H1 (cell line): ENCODE measurements at regions not wholly inside any gene's neighbourhood (a gene's known extent, or its start where the extent isn't known, plus 50 kb on each side); places are given as distances from the start of the nearest gene placed in this dataset.

Source experiments
- CTCF ChIA-PET: fragments of 300-600 bp; sonication (Branson Sonifier 250); formaldehyde crosslinking; loops from one replicate; lab custom pipeline; 2021; ENCODE audit not compliant: partially characterized antibody; lab: Charles Lee
- POLR2A ChIA-PET: fragments of 300-600 bp; sonication (Branson Sonifier 250); formaldehyde crosslinking; loops from one replicate; lab custom pipeline; 2021; ENCODE audit warnings: inconsistent platforms; ENCODE audit not compliant: partially characterized antibody; lab: Charles Lee
- DNase-seq, 2 experiments: peaks; one replicate each; pipeline versions ENCODE4 v3.0.0 to v3.0.0-alpha.2; 2010 to 2022; ENCODE audit warnings: low spot score in 2 of 2, low read depth in 1 of 2, mixed read lengths in 1 of 2
- FAIRE-seq: peaks from 2 replicates; lab custom pipeline; 2011; peaks lifted over from hg19 to GRCh38; lab: Jason Lieb, UNC
- H2AFZ ChIP-seq: 2 replicates; pipeline ENCODE4 v1.8.1; 2012; ENCODE audit warnings: low read length, inconsistent platforms
- H2AK5ac ChIP-seq: 2 replicates; pipeline ENCODE4 v1.6.1; 2013; ENCODE audit warnings: low read depth, low read length
- H2BK120ac ChIP-seq: replicated peaks from 2 replicates; pipeline ENCODE3; 2013; ENCODE audit warnings: low read depth, low read length, inconsistent platforms
- H2BK12ac ChIP-seq: 2 replicates; pipeline ENCODE4 v1.6.1; 2013; ENCODE audit warnings: low read depth, low read length
- H2BK15ac ChIP-seq: 2 replicates; pipeline ENCODE4 v1.6.1; 2013; ENCODE audit warnings: low read length
- H2BK20ac ChIP-seq: 2 replicates; pipeline ENCODE4 v1.6.1; 2013; ENCODE audit warnings: low read length
- H2BK5ac ChIP-seq: 2 replicates; pipeline ENCODE4 v1.6.1; 2013; ENCODE audit warnings: low read depth, low read length
- H3K14ac ChIP-seq: 2 replicates; pipeline ENCODE4 v1.6.1; 2013; ENCODE audit warnings: inconsistent platforms; ENCODE audit not compliant: insufficient read length
- H3K18ac ChIP-seq: 2 replicates; pipeline ENCODE4 v1.6.1; 2013; ENCODE audit warnings: low read length; ENCODE audit errors: extremely low read depth
- H3K23ac ChIP-seq: 2 replicates; pipeline ENCODE4 v1.6.1; 2013; ENCODE audit warnings: inconsistent platforms; ENCODE audit not compliant: insufficient read length
- H3K23me2 ChIP-seq: 2 replicates; pipeline ENCODE4 v1.6.1; 2013; ENCODE audit warnings: low read depth, low read length
- H3K27ac ChIP-seq: 2 replicates; pipeline ENCODE4 v1.6.1; 2011; ENCODE audit warnings: low read depth, low read length, inconsistent platforms
- H3K27me3 ChIP-seq, 4 experiments: replicated peaks in 1 of 4; 1 replicate in 1 of 4; 2 replicates in 3 of 4; pipeline versions ENCODE4 v1.6.1 to v1.8.1; 2011 to 2013; ENCODE audit warnings: low read length in 3 of 4, mild to moderate bottlenecking in 3 of 4, inconsistent platforms in 2 of 4, mixed read lengths in 2 of 4, moderate library complexity in 1 of 4; ENCODE audit not compliant: control insufficient read depth in 3 of 4, insufficient read depth in 3 of 4; ENCODE audit errors: extremely low read depth in 1 of 4
- H3K36me3 ChIP-seq, 4 experiments: 2 replicates each; pipeline versions ENCODE4 v1.6.1 to v1.8.1; 2011 to 2013; ENCODE audit warnings: mild to moderate bottlenecking in 4 of 4, low read length in 3 of 4, moderate library complexity in 2 of 4, control low read depth in 1 of 4, inconsistent platforms in 1 of 4; ENCODE audit not compliant: insufficient read depth in 4 of 4, control insufficient read depth in 2 of 4
- H3K4ac ChIP-seq: replicated peaks from 2 replicates; pipeline ENCODE3; 2013; ENCODE audit warnings: low read length, low read depth, mixed read lengths, inconsistent platforms; ENCODE audit not compliant: insufficient read length
- H3K4me1 ChIP-seq, 4 experiments: replicated peaks in 1 of 4; 1 replicate in 1 of 4; 2 replicates in 3 of 4; pipeline versions ENCODE4 v1.6.1 to v1.8.1; 2011 to 2013; ENCODE audit warnings: low read length in 3 of 4, inconsistent platforms in 2 of 4, mixed read lengths in 1 of 4; ENCODE audit not compliant: insufficient read depth in 4 of 4, control insufficient read depth in 3 of 4
- H3K4me2 ChIP-seq, 2 experiments: 2 replicates each; pipeline versions ENCODE4 v1.6.1 to v1.8.1; 2011 to 2013; ENCODE audit warnings: low read depth in 2 of 2, low read length in 2 of 2, control low read depth in 1 of 2, inconsistent platforms in 1 of 2, mild to moderate bottlenecking in 1 of 2; ENCODE audit not compliant: insufficient read depth in 1 of 2
- H3K4me3 ChIP-seq, 4 experiments: fragments of 200-600, 300-600 bp in 1 of 4; sonication (generic), shearing (Covaris generic), sonication (Bioruptor Twin) in 1 of 4; 2 replicates each; pipeline versions ENCODE4 v1.5.1 to v1.8.1; 2011 to 2016; ENCODE audit warnings: low read length in 4 of 4, low read depth in 3 of 4, control low read depth in 2 of 4, inconsistent platforms in 2 of 4, mild to moderate bottlenecking in 2 of 4, mixed read lengths in 1 of 4, moderate library complexity in 1 of 4; ENCODE audit not compliant: insufficient read depth in 2 of 4; ENCODE audit errors: extremely low read depth in 1 of 4
- H3K56ac ChIP-seq: replicated peaks from 2 replicates; pipeline ENCODE3; 2013; ENCODE audit warnings: low read depth, mild to moderate bottlenecking, mixed read lengths, low read length, inconsistent platforms; ENCODE audit not compliant: insufficient read length
- H3K79me1 ChIP-seq: 2 replicates; pipeline ENCODE4 v1.6.1; 2013; ENCODE audit warnings: low read depth, low read length, control low read depth
- H3K79me2 ChIP-seq, 2 experiments: 2 replicates each; pipeline versions ENCODE4 v1.6.1 to v1.8.1; 2012 to 2013; ENCODE audit warnings: low read length in 2 of 2, mild to moderate bottlenecking in 2 of 2, inconsistent platforms in 1 of 2; ENCODE audit not compliant: insufficient read depth in 2 of 2, control insufficient read depth in 1 of 2
- H3K9ac ChIP-seq, 4 experiments: replicated peaks in 1 of 4; 1 replicate in 1 of 4; 2 replicates in 3 of 4; pipeline versions ENCODE4 v1.6.1 to v1.8.1; 2011 to 2013; ENCODE audit warnings: low read depth in 3 of 4, low read length in 3 of 4, control low read depth in 2 of 4, mild to moderate bottlenecking in 2 of 4, moderate library complexity in 2 of 4, inconsistent platforms in 1 of 4; ENCODE audit errors: extremely low read depth in 1 of 4
- H3K9me3 ChIP-seq, 2 experiments: 2 replicates each; pipeline versions ENCODE4 v1.6.1 to v1.8.1; 2012 to 2013; ENCODE audit warnings: mild to moderate bottlenecking in 2 of 2, moderate library complexity in 2 of 2, control low read depth in 1 of 2, inconsistent platforms in 1 of 2, low read depth in 1 of 2, low read length in 1 of 2, mixed read lengths in 1 of 2; ENCODE audit not compliant: insufficient read depth in 2 of 2
- H4K20me1 ChIP-seq, 2 experiments: replicated peaks in 1 of 2; 2 replicates each; pipeline versions ENCODE3 to v1.8.1; 2011 to 2013; ENCODE audit warnings: inconsistent platforms in 2 of 2, low read length in 2 of 2, mild to moderate bottlenecking in 1 of 2; ENCODE audit not compliant: insufficient read depth in 2 of 2, control insufficient read depth in 1 of 2
- H4K5ac ChIP-seq: 2 replicates; pipeline ENCODE4 v1.6.1; 2013; ENCODE audit warnings: low read length, low read depth, mixed read lengths, inconsistent platforms; ENCODE audit not compliant: insufficient read length
- H4K8ac ChIP-seq: 2 replicates; pipeline ENCODE4 v1.8.0; 2013; ENCODE audit warnings: mild to moderate bottlenecking, moderate library complexity, low read length, inconsistent platforms; ENCODE audit not compliant: insufficient read depth; ENCODE audit errors: extremely low read depth
- H4K91ac ChIP-seq: replicated peaks from 2 replicates; pipeline ENCODE3; 2013; ENCODE audit warnings: low read length, mixed read lengths, inconsistent platforms; ENCODE audit not compliant: insufficient read length
- BRCA1 ChIP-seq: IDR thresholded peaks from 2 replicates; pipeline ENCODE4 v1.6.1; 2012; ENCODE audit warnings: low read depth, low read length, improper control_type of control experiment
- CBX5 ChIP-seq: fragments of 300-800, 300-1000 bp; sonication (generic); IDR thresholded peaks from 2 replicates; pipeline ENCODE4 v1.7.1; 2016; ENCODE audit warnings: antibody characterized with exemption, low read length, low read depth
- EP300 ChIP-seq, 2 experiments: IDR thresholded peaks; 1 replicate in 1 of 2; 2 replicates in 1 of 2; pipeline ENCODE4 v1.6.1; 2011 to 2012; ENCODE audit warnings: low read depth in 2 of 2, low read length in 2 of 2, mild to moderate bottlenecking in 2 of 2, borderline replicate concordance in 1 of 2, inconsistent platforms in 1 of 2, moderate library complexity in 1 of 2
- HDAC2 ChIP-seq, 2 experiments: fragments of 300-600 bp in 1 of 2; sonication (generic) in 1 of 2; IDR thresholded peaks; 2 replicates each; pipeline ENCODE4 v1.6.1; 2011 to 2012; ENCODE audit warnings: low read depth in 2 of 2, low read length in 2 of 2, mild to moderate bottlenecking in 2 of 2, moderate library complexity in 2 of 2, borderline replicate concordance in 1 of 2, inconsistent platforms in 1 of 2
- JUN ChIP-seq: IDR thresholded peaks from 2 replicates; pipeline ENCODE4 v1.6.1; 2011; ENCODE audit warnings: low read depth, mild to moderate bottlenecking, improper control_type of control experiment, low read length
- RNF2 ChIP-seq: fragments of 200-900, 300-1000 bp; sonication (generic); IDR thresholded peaks from 2 replicates; pipeline ENCODE4 v1.7.1; 2016; ENCODE audit warnings: borderline replicate concordance, low read depth, mild to moderate bottlenecking, antibody characterized with exemption, low read length; ENCODE audit not compliant: poor library complexity, severe bottlenecking; ENCODE audit errors: missing control alignments
- SAP30 ChIP-seq: fragments of 300-600 bp; sonication (generic); IDR thresholded peaks from 2 replicates; pipeline ENCODE4 v1.7.1; 2012; ENCODE audit warnings: low read length, moderate library complexity, mild to moderate bottlenecking, inconsistent platforms; ENCODE audit not compliant: insufficient read depth, insufficient replicate concordance
- SRF ChIP-seq: IDR thresholded peaks from 2 replicates; pipeline ENCODE4 v1.6.1; 2011; ENCODE audit warnings: mild to moderate bottlenecking, low read depth, low read length, moderate library complexity
- TBP ChIP-seq: IDR thresholded peaks from 2 replicates; pipeline ENCODE4 v1.6.1; 2011; ENCODE audit warnings: low read depth, low read length, improper control_type of control experiment
- WGBS, 2 experiments: shearing (Covaris generic) in 1 of 2; methylation state at CpG; one replicate each; pipeline versions ENCODE4 v1.1.6 to v1.1.7; 2013 to 2015; ENCODE audit warnings: low lambda C conversion rate in 2 of 2, mixed read lengths in 2 of 2, inconsistent platforms in 1 of 2, low coverage in 1 of 2, missing lambda C conversion rate in 1 of 2; ENCODE audit not compliant: insufficient replicate concordance in 2 of 2, insufficient coverage in 1 of 2, insufficient read length in 1 of 2; ENCODE audit errors: extremely low coverage in 1 of 2, missing lambda C conversion rate in 1 of 2; 5-methylcytosine and 5-hydroxymethylcytosine counted together
- TF ChIP-seq, protein P1 (sequence below): IDR thresholded peaks from 2 replicates; pipeline ENCODE4 v1.6.1; 2012; ENCODE audit warnings: inconsistent platforms

DNA sequence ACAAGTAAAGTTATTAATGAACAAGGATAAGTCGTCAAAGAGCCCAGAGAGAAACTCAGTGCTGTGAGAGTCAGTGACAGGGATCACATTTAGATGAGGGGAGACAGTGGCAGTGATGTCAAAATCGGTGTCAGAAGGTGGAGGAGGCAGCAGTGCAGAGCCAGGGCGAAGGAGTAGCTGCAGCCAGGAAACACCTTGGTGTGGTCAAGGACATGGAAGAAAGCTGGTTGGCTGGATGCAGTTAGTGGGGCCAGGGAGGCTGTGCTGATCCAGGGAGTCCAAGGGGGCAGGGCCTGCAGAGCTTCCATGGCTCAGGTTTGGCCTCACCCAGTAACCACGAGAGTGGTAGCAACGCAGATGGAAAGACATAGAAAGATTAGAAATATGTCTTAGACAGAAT, 50.7 kb upstream of the ADORA2B start:
- CTCF ChIA-PET, result interaction anchor here (1.6 kb wide), 1 partner anchor 10 kb away, joined by 3 read pairs; no protein-coding TSS in a partner anchor
- no peak for FAIRE-seq
- no peak overlapping the region for H2BK5ac ChIP-seq

More for the DNA sequence above, 50.7 kb upstream of the ADORA2B start:
- POLR2A ChIA-PET, result no interaction called here
- H4K91ac ChIP-seq, result no peak overlapping the region
- DNase-seq, result no peak
- H3K56ac ChIP-seq, result no peak overlapping the region
- no peak overlapping the region for H2BK120ac ChIP-seq
- no peak overlapping the region for H4K5ac ChIP-seq
- H2BK12ac ChIP-seq, result no peak overlapping the region
- H3K36me3 ChIP-seq, result no peaks in the 10 kb centered on the region
- H4K8ac ChIP-seq, result no peak overlapping the region
- H2BK20ac ChIP-seq, result no peak overlapping the region
- no peak for TF ChIP-seq JUN
- TF ChIP-seq CBX5, result no peak
- TF ChIP-seq BRCA1, result no peak
- no peak for TF ChIP-seq SAP30
- TF ChIP-seq HDAC2 (IDR thresholded peaks at IDR 0.05; ENCODE audit: borderline replicate concordance in 1 of 2, low read depth in 2 of 2, low read length in 2 of 2), result no peak
- TF ChIP-seq EP300 (IDR thresholded peaks at IDR 0.05; ENCODE audit: borderline replicate concordance in 1 of 2, low read depth in 2 of 2, low read length in 2 of 2), result no peak
- TF ChIP-seq, protein P1, sequence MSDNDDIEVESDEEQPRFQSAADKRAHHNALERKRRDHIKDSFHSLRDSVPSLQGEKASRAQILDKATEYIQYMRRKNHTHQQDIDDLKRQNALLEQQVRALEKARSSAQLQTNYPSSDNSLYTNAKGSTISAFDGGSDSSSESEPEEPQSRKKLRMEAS, result no peak
- TF ChIP-seq TBP, result no peak
- TF ChIP-seq SRF, result no peak
- TF ChIP-seq RNF2, result no peak
- H4K20me1 ChIP-seq, result no peaks in the 10 kb centered on the region
- H3K23me2 ChIP-seq, result no peaks in the 10 kb centered on the region
- H3K79me2 ChIP-seq, result no peaks in the 10 kb centered on the region
- H2BK15ac ChIP-seq, result no peak overlapping the region
- H3K4me3 ChIP-seq, result no peak overlapping the region
- no peak overlapping the region for H3K4ac ChIP-seq
- no peak overlapping the region for H3K4me2 ChIP-seq
- no peak overlapping the region for H2AK5ac ChIP-seq
- no peaks in the 10 kb centered on the region for H3K4me1 ChIP-seq
- 88% methylated on average over 5 of the region's 5 CpGs; no CpG with 5 or more reads in 1 of the 2 experiments for WGBS, 2 experiments
- no peak overlapping the region for H3K18ac ChIP-seq
- no peak overlapping the region for H3K27ac ChIP-seq
- no peaks in the 10 kb centered on the region for H3K79me1 ChIP-seq
- no peak overlapping the region for H3K23ac ChIP-seq
- no peaks in the 10 kb centered on the region for H3K27me3 ChIP-seq
- H3K9me3 ChIP-seq, result no peaks in the 10 kb centered on the region
- no peak overlapping the region for H3K14ac ChIP-seq
- H3K9ac ChIP-seq, result no peak overlapping the region
- 0 out of 2 replicates have a peak overlapping the region, but pooled peaks have one; percentile 18 for H2AFZ ChIP-seq
